Right atrium auricular region (tissue), 2 donors: ENCODE measurements at regions not wholly inside any gene's neighbourhood (a gene's known extent, or its start where the extent isn't known, plus 50 kb on each side); places are given as distances from the start of the nearest gene placed in this dataset.
"Not testable (repeated sequence)": the region's sequence is repeated elsewhere in the genome, so short reads cannot be mapped to it uniquely, and the experiment has no call there.

Source experiments
- DNase-seq: peaks from one replicate; pipeline ENCODE4 v3.0.0-alpha.2; 2019; ENCODE audit warnings: low spot score
- H3K27ac ChIP-seq, 2 donors: fragments of 200-600 bp; sonication (generic); 1 replicate in 1 of 2; 2 replicates in 1 of 2; pipeline ENCODE4 v1.5.1; 2016 to 2019
- H3K27me3 ChIP-seq, 2 donors: fragments of 200-600 bp; sonication (generic); one replicate each; pipeline versions ENCODE4 v1.5.1 to v1.6.0; 2017 to 2019
- H3K36me3 ChIP-seq: fragments of 200-600 bp; sonication (generic); one replicate; pipeline ENCODE4 v1.5.1; 2016
- H3K4me1 ChIP-seq, 2 donors: fragments of 200-600 bp; sonication (generic); one replicate each; pipeline versions ENCODE4 v1.5.1 to v1.6.0; 2017 to 2019
- H3K4me3 ChIP-seq, 2 donors: fragments of 200-600 bp; sonication (generic); 1 replicate in 1 of 2; 2 replicates in 1 of 2; pipeline ENCODE4 v1.5.1; 2017 to 2019; ENCODE audit warnings: mild to moderate bottlenecking in 1 of 2, moderate library complexity in 1 of 2
- H3K9me3 ChIP-seq, 2 donors: fragments of 200-600 bp; sonication (generic); one replicate each; pipeline ENCODE4 v1.5.1; 2019
- TF ChIP-seq, protein P1 (sequence below), 2 donors: fragments of 200-600 bp; sonication (generic); IDR thresholded peaks; one replicate each; pipeline ENCODE4 v1.5.1; 2019; ENCODE audit warnings: antibody characterized with exemption in 2 of 2

DNA sequence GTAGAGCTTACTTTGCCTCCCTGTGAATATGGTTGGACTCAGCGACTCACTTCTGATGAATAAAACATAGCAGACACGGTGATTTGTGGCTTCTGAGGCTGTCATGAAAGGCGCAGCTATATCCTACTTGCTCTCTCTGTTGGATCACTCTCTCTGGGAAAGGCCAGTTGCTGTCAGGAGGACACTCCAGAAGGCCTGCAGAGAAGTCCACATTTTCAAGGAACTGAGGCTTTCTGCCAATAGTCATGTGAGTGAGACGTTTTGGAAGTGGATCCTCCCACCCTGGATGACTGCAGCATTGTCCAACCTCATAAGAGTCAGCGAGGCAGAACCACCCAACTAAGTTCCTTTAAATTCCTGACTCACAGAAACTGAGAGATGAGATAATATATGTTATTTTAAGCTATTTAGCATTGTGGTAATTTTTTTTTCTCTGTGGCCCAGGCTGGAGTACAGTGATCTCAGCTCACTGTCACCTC, 156.0 kb upstream of the MAST4 start:
- Histone ChIP-seq H3K36me3 (no peaks in the 10 kb centered on the region), H3K4me1 (no peaks in the 10 kb centered on the region), H3K27me3 (no peaks in the 10 kb centered on the region), H3K27ac (peak overlapping the region; percentile 63 to 90), H3K4me3 (peak overlapping the region; percentile 50 to 53), H3K9me3 (no peaks in the 10 kb centered on the region)
- peak; percentile 81 for DNase-seq
- TF ChIP-seq, protein P1, sequence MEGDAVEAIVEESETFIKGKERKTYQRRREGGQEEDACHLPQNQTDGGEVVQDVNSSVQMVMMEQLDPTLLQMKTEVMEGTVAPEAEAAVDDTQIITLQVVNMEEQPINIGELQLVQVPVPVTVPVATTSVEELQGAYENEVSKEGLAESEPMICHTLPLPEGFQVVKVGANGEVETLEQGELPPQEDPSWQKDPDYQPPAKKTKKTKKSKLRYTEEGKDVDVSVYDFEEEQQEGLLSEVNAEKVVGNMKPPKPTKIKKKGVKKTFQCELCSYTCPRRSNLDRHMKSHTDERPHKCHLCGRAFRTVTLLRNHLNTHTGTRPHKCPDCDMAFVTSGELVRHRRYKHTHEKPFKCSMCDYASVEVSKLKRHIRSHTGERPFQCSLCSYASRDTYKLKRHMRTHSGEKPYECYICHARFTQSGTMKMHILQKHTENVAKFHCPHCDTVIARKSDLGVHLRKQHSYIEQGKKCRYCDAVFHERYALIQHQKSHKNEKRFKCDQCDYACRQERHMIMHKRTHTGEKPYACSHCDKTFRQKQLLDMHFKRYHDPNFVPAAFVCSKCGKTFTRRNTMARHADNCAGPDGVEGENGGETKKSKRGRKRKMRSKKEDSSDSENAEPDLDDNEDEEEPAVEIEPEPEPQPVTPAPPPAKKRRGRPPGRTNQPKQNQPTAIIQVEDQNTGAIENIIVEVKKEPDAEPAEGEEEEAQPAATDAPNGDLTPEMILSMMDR (IDR thresholded peaks at IDR 0.05) = no peak

DNA sequence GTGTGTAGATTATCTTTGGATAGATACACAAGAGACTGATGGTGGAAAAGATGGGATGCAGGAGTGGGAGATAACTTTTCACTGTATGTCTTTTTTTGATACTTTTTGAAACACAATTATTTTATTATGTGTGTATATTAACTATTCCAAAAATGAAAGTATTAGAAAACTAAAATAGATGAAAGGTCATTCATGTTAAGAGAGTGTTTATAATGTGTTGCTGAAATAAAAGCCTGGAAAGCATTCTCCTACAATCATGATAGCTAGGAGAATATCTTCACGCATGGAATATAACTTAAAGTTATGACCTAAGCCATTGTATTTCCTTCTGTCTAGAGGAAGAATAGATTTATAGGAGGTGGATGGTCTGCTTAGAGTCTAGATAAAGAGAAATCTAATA, 154.8 kb upstream of the MAST4 start:
- TF ChIP-seq, protein P1 (IDR thresholded peaks at IDR 0.05) = no peak
- Histone ChIP-seq H3K9me3 (no peaks in the 10 kb centered on the region), H3K4me3 (no peak overlapping the region), H3K27me3 (no peaks in the 10 kb centered on the region), H3K4me1 (no peaks in the 10 kb centered on the region), H3K36me3 (no peaks in the 10 kb centered on the region), H3K27ac (peak overlapping the region; percentile 26 to 90)
- no peak for DNase-seq

DNA sequence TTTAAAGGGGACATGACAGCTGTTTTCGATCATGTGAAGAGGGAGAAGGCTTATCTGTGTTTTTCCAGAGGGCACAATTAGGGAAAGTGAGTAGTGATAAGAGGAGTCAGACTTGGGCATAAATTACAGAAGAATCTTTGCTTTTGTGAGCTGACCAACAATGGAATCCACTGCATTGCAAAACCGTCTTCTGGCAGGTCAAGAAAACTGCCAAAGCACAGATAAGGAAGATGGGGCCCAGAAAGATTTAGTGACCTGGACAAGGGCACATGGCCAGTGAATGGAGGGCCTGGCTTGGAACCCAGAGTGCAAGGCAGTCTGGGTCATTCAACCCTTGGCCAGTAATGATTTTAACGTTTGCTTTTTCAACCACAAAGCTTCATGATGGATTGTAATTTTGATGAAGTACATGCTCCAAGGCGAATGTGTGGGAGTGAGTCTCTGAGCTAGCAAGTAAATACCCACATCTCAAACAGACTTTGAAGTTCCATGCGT, 153.2 kb upstream of the MAST4 start:
- Histone ChIP-seq H3K9me3 (no peaks in the 10 kb centered on the region), H3K27me3 (no peaks in the 10 kb centered on the region), H3K36me3 (no peaks in the 10 kb centered on the region), H3K4me1 (no peaks in the 10 kb centered on the region), H3K4me3 (no peak overlapping the region), H3K27ac (peak overlapping the region in 1 of 2 donors; percentile 90)
- DNase-seq = no peak
- TF ChIP-seq, protein P1 (IDR thresholded peaks at IDR 0.05) = no peak

DNA sequence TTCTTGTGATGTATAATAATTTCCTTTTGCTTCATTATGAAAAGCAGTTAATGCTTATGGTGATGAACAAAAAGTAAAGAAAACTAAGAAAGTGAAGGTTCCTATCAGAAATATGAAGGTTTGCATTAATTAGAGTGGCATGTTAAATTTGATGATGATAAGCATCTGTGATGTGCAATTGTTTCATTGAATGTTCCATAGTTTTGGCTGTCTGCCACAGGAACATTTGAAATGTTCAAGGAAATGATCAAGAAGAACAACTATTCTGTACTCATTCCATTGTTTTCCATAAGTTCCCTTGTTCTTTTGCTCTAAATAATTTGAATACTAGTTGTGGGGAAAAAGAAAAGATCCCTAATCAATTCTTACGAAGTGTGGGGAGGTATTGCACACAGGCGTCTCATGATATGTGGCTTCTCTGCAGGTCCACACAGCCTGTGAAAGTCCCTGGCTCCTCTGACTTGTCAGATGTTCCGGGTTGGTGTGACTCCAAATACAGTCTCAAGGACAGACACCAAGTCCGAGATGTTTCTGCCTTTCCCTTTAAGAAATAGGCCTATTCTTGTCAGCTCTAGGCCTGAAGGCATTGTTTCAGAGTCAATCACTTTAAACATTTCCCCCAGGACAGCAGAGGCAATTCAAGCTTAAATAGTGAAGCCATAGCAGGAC, 152.6 kb upstream of the MAST4 start:
- DNase-seq = no peak

DNA sequence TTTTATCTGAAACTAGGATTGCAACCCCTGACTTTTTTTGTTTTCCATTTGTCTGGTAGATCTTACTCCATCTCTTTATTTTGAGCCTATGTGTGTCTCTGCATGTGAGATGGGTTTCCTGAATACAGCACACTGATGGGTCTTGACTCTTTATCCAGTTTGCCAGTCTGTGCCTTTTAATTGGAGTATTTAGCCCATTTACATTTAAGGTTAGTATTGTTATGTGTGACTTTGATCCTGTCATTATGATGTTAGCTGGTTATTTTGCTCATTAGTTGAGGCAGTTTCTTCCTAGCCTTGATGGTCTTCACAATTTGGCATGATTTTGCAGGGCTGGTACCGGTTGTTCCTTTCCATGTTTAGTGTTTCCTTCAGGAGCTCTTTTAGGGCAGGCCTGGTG, 148.1 kb upstream of the MAST4 start:
- not testable (repeated sequence) for H3K27me3 ChIP-seq, H3K4me1 ChIP-seq, H3K9me3 ChIP-seq, H3K4me3 ChIP-seq, H3K36me3 ChIP-seq, H3K27ac ChIP-seq, DNase-seq

More for the DNA sequence above, 152.6 kb upstream of the MAST4 start:
- Histone ChIP-seq H3K4me1 (no peaks in the 10 kb centered on the region), H3K27me3 (no peaks in the 10 kb centered on the region), H3K27ac (no peak overlapping the region), H3K9me3 (no peaks in the 10 kb centered on the region), H3K36me3 (no peaks in the 10 kb centered on the region), H3K4me3 (no peak overlapping the region)
- TF ChIP-seq, protein P1 (IDR thresholded peaks at IDR 0.05) = no peak

DNA sequence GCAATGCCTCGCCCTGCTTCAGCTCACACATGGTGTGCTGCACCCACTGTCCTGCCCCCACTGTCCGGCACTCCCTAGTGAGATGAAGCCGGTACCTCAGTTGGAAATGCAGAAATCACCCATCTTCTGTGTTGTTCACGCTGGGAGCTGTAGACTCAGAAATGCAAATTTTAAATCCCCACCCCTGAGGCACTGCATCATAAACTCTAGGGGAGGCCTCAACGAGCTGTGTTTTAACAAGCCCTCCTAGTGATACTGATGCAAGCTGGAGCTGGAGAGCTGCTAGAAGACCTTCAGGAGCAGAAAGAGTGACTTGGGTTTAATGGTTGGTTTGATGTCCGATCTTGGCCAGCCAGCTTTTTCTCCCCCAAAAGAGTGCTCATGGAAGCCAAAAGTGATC, 146.0 kb upstream of the MAST4 start:
- TF ChIP-seq, protein P1 (IDR thresholded peaks at IDR 0.05) = no peak
- H3K4me1 ChIP-seq = peaks cover 0 to 14% of the 10 kb centered on the region in 2 donors
- no peaks in the 10 kb centered on the region for H3K36me3 ChIP-seq
- no peaks in the 10 kb centered on the region for H3K9me3 ChIP-seq
- no peak overlapping the region for H3K27ac ChIP-seq
- no peaks in the 10 kb centered on the region for H3K27me3 ChIP-seq
- no peak for DNase-seq
- H3K4me3 ChIP-seq = no peak overlapping the region
